Rectal smooth muscle tissue (tissue), 1 donor: ENCODE measurements at regions not wholly inside any gene's neighbourhood (a gene's known extent, or its start where the extent isn't known, plus 50 kb on each side); places are given as distances from the start of the nearest gene placed in this dataset.

Experiments used
- H3K27ac ChIP-seq: one replicate; pipeline ENCODE4 v1.7.0; 2013; ENCODE audit warnings: low read depth, low read length, inconsistent platforms
- H3K27me3 ChIP-seq: one replicate; pipeline ENCODE4 v1.7.0; 2013; ENCODE audit warnings: low read length; ENCODE audit not compliant: control insufficient read depth, insufficient read depth
- H3K36me3 ChIP-seq: one replicate; pipeline ENCODE4 v1.7.0; 2013; ENCODE audit warnings: low read length; ENCODE audit not compliant: control insufficient read depth, insufficient read depth
- H3K4me1 ChIP-seq: one replicate; pipeline ENCODE4 v1.7.0; 2013; ENCODE audit warnings: low read length; ENCODE audit not compliant: control insufficient read depth, insufficient read depth
- H3K4me3 ChIP-seq: one replicate; pipeline ENCODE4 v1.7.0; 2013; ENCODE audit warnings: low read length
- H3K9ac ChIP-seq: one replicate; pipeline ENCODE4 v1.7.0; 2013; ENCODE audit warnings: low read length

DNA sequence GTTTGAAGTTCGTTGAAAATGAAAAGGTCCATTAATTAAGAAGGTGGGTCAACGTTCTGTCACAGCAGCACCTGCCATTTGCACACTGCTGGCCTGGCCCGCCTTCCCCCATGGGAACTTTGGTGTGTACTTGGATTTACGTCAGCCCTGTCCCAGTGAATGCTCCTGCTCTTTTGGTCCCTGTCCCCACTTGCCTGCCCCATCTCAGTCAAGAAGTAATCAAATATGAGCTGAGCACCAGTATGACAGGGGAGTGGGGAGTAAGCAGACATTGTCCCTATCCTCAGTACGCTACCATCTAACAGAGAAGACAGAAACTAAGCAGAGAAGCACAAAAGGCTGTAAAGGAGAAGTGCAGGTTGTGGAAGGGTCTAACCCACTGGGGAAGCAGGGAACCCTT is 65.1 kb downstream of the SLC4A3 start:
- no peak overlapping the region for H3K4me3 ChIP-seq

DNA sequence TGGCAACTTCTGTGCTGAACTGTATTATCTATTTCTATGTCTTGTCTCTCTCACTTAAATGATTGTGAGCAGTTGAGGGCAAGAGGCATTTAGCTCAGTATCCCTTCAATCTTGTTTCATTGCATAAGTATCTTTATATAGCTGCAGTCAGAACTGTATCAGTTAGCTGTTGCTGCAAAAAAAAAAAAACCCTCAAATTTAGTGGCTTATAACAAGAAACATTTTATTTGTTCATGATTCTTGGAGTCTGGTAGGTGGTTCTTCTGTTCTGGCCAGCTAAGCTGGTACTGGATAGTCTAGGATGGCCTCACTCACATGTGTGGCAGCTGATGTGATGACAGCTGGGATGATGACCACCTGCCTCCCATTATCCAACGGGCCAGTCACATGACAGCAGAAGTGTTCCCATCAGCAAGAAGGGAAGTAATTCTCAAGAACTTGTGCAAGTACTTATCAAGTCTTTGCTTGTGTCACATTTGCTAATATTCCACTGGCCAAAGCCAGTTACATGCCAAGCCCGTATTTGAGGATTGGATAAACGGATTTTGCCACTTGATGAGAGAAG is 67.8 kb downstream of the SLC4A3 start:
- Histone ChIP-seq H3K4me3 (no peak overlapping the region), H3K4me1 (no peaks in the 10 kb centered on the region), H3K27ac (no peak overlapping the region), H3K9ac (no peak overlapping the region), H3K27me3 (no peaks in the 10 kb centered on the region), H3K36me3 (no peaks in the 10 kb centered on the region)

More for the DNA sequence above, 65.1 kb downstream of the SLC4A3 start:
- H3K27me3 ChIP-seq: peaks cover 3% of the 10 kb centered on the region
- no peaks in the 10 kb centered on the region for H3K36me3 ChIP-seq
- no peak overlapping the region for H3K9ac ChIP-seq
- peaks cover 3% of the 10 kb centered on the region for H3K4me1 ChIP-seq
- H3K27ac ChIP-seq: no peak overlapping the region

- Histone ChIP-seq H3K4me3 (no peak overlapping the region), H3K9ac (no peak overlapping the region), H3K4me1 (peaks cover 5% of the 10 kb centered on the region), H3K27me3 (no peaks in the 10 kb centered on the region), H3K36me3 (no peaks in the 10 kb centered on the region), H3K27ac (no peak overlapping the region)
These were observed 70.6 kb downstream of the SLC4A3 start for GRCh38 chr2:219697811-219698747.

DNA sequence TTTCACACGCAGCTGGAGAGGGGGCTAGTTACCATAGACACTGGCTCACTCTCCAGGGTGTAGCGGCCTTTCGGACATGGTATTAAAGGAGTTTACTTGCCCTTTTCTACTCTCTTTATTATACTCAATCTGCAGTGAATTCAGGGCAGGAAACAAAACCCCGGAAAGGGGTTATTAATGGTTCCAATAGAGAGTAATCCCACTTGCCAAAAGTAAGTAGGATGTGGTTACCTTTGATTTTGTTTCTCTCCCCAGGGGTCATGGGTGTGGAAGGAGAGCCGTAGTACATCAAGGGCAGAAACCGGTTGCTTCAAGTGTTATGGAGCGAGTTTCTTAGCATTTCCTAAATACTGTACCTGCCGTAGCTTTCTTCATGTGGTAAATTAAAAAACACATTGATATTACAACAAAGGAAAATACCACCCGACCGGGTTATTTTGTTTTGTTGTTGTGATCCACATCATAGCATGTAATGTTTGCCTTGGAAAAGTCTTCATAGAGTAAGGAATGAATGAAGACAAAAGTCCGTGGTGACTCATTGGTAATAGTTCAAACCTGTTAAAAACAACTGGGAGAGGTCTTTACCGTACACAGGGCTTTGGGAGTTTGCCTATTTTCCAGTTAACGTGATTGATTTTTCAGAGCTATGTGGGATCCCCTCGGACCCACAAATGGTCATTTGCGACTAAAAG is 71.5 kb downstream of the SLC4A3 start:
- H3K9ac ChIP-seq: no peak overlapping the region
- H3K27ac ChIP-seq: no peak overlapping the region
- no peak overlapping the region for H3K4me3 ChIP-seq
- H3K36me3 ChIP-seq: no peaks in the 10 kb centered on the region
- H3K27me3 ChIP-seq: no peaks in the 10 kb centered on the region
- H3K4me1 ChIP-seq: peaks cover 5% of the 10 kb centered on the region

DNA sequence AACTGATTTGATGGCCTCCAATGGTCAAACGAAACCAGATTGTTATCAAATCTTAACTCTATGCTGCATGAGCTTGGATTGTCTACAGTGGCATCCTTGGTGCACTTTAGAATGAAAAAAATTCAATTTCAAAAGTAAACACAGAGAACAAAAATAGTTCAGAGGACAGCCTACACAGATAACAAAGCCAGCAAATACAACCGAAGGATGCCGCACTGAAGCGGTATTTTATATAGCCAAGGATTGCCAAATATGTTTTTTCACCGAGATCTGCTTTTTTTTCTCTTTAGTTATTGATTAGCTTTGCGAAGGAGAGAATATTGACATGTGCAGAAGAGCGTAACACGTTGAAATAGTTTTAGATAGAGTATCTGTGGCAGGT is 72.0 kb downstream of the SLC4A3 start:
- Histone ChIP-seq H3K4me3 (no peak overlapping the region), H3K27me3 (no peaks in the 10 kb centered on the region), H3K27ac (no peak overlapping the region), H3K4me1 (peaks cover 5% of the 10 kb centered on the region), H3K36me3 (no peaks in the 10 kb centered on the region), H3K9ac (no peak overlapping the region)

- no peak overlapping the region for H3K4me3 ChIP-seq
- no peaks in the 10 kb centered on the region for H3K27me3 ChIP-seq
- H3K9ac ChIP-seq: no peak overlapping the region
- no peak overlapping the region for H3K27ac ChIP-seq
- peaks cover 5% of the 10 kb centered on the region for H3K4me1 ChIP-seq
- H3K36me3 ChIP-seq: no peaks in the 10 kb centered on the region
These were observed 74.6 kb downstream of the SLC4A3 start for GRCh38 chr2:219701847-219702634.

DNA sequence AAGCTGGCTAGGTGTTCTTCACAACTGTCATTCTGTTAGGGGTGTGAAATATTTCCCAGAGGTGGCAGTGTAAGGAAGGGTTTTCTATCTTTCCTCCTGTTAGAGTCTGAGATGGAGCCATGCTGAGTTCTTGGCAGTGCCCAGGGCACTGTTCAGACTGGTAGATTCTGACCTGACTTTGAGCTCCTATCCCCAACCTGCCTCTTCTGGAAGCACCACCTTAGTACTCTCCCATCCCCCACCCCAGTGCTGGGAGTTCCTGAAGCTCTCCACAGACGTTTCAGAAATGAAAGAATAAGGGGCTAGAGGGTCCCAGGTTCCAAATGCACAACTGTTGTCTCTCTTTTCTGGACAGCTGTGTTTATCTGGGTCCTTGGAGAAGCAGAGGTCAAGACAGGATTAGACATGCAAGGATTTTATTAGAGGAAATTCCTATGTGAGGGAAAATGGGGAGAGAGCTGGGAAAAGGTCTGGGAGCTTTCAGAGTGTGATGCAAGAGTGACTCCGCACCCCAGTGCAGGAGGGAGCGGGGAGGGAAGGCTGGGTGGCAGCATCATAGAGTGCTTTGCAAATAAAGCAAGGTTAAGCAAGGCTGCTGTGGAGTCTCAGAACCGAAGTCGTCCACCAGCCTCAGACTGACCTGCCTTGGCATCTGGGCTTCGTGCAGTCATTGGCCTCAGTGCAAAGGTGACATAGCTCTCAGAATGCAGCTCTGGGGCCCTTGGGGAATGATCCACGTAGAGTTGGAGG is 75.5 kb downstream of the SLC4A3 start:
- H3K27ac ChIP-seq: no peak overlapping the region
- H3K27me3 ChIP-seq: no peaks in the 10 kb centered on the region

GRCh38 chr2:219704878-219705277 is 77.4 kb downstream of the SLC4A3 start:
- Histone ChIP-seq H3K4me1 (peaks cover 5% of the 10 kb centered on the region), H3K4me3 (no peak overlapping the region), H3K36me3 (no peaks in the 10 kb centered on the region), H3K27ac (no peak overlapping the region), H3K27me3 (no peaks in the 10 kb centered on the region), H3K9ac (no peak overlapping the region)

More for the DNA sequence above, 75.5 kb downstream of the SLC4A3 start:
- H3K4me1 ChIP-seq: peaks cover 5% of the 10 kb centered on the region
- no peak overlapping the region for H3K4me3 ChIP-seq
- no peaks in the 10 kb centered on the region for H3K36me3 ChIP-seq
- H3K9ac ChIP-seq: no peak overlapping the region

GRCh38 chr2:219706823-219707281 is 79.4 kb downstream of the SLC4A3 start:
- no peaks in the 10 kb centered on the region for H3K36me3 ChIP-seq
- H3K27me3 ChIP-seq: no peaks in the 10 kb centered on the region
- H3K4me3 ChIP-seq: no peak overlapping the region
- no peak overlapping the region for H3K27ac ChIP-seq
- no peak overlapping the region for H3K9ac ChIP-seq
- H3K4me1 ChIP-seq: no peaks in the 10 kb centered on the region

GRCh38 chr2:219707496-219708285 is 80.3 kb downstream of the SLC4A3 start:
- Histone ChIP-seq H3K27ac (no peak overlapping the region), H3K4me1 (no peaks in the 10 kb centered on the region), H3K36me3 (no peaks in the 10 kb centered on the region), H3K4me3 (no peak overlapping the region), H3K9ac (no peak overlapping the region), H3K27me3 (no peaks in the 10 kb centered on the region)

DNA sequence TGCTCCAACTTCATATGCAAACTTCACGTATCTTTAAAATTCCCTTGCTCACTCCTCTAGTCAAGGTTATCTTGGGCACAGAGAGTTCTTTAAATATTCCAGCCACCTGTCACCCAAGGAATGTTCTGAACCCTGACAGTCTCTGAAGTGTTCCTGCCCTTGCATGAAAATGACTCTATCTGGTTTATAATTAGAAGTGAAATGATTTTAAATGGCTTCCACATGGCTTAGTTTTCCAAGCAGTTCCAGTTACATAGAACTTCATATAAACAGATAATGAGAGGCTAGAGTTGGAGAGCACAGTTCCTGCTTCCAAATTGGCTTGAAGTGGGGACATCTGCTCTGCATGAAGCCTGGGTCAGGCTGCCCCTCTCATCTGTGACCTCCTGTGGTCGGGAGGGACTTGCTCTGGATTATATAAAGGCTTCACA is 81.9 kb downstream of the SLC4A3 start:
- Histone ChIP-seq H3K27ac (no peak overlapping the region), H3K9ac (no peak overlapping the region), H3K27me3 (no peaks in the 10 kb centered on the region), H3K36me3 (no peaks in the 10 kb centered on the region), H3K4me1 (no peaks in the 10 kb centered on the region), H3K4me3 (no peak overlapping the region)
